Gastrocnemius medialis (tissue), 4 donors: ENCODE measurements at regions not wholly inside any gene's neighbourhood (a gene's known extent, or its start where the extent isn't known, plus 50 kb on each side); places are given as distances from the start of the nearest gene placed in this dataset.

ENCODE experiments used
- CTCF ChIP-seq, 5 experiments: fragments of 450-650 bp in 3 of 5; fragments of 200-600 bp in 2 of 5; sonication (generic) in 2 of 5; IDR thresholded peaks in 4 of 5; conservative IDR thresholded peaks in 1 of 5; 1 replicate in 4 of 5; 2 replicates in 1 of 5; pipeline ENCODE4 v1.5.1; 2016 to 2019; ENCODE audit warnings: antibody characterized with exemption in 5 of 5, mild to moderate bottlenecking in 3 of 5, moderate library complexity in 3 of 5
- POLR2A ChIP-seq, 2 donors: fragments of 450-650 bp; IDR thresholded peaks; one replicate each; pipeline ENCODE4 v1.6.1; 2017; ENCODE audit warnings: antibody characterized with exemption in 2 of 2, mild to moderate bottlenecking in 2 of 2, moderate library complexity in 2 of 2

DNA sequence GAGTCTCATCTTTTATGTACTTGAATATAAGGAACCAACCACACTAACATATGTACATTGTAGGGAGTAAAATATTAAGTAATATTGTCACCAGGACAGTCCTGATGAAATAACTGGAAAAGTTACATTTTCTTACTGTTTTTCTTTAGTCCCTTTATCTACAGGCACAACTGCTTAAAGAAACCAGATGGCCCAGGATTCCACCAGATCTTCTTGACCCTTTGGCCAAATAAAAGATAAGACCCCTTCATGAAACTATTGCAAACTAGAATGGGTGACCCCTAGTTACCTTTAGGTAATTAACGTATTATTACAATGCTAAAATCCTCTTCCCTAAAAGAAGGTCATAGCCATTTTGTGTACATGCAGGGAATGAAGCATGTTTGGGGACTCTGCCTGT, 106.3 kb upstream of the FTMT start:
- TF ChIP-seq CTCF (IDR thresholded peaks at IDR 0.05 in 4 of 5, conservative IDR thresholded peaks at IDR 0.05 in 1 of 5) (no peak), POLR2A (IDR thresholded peaks at IDR 0.05) (no peak)
